Tibial nerve (tissue), 4 donors: ENCODE measurements at regions not wholly inside any gene's neighbourhood (a gene's known extent, or its start where the extent isn't known, plus 50 kb on each side); places are given as distances from the start of the nearest gene placed in this dataset.

Experiments
- EP300 ChIP-seq, 2 donors: sonication (generic); formaldehyde crosslinking; IDR thresholded peaks; one replicate each; pipeline ENCODE4 v1.6.1; 2017; ENCODE audit warnings: antibody characterized with exemption in 2 of 2, mild to moderate bottlenecking in 1 of 2
- POLR2A ChIP-seq, 2 donors: fragments of 450-650 bp; IDR thresholded peaks; one replicate each; pipeline ENCODE4 v1.6.1; 2017; ENCODE audit warnings: antibody characterized with exemption in 2 of 2, mild to moderate bottlenecking in 2 of 2, moderate library complexity in 2 of 2
- TF ChIP-seq, protein P1 (sequence below), 5 experiments: fragments of 200-600 bp in 3 of 5; fragments of 450-650 bp in 2 of 5; sonication (generic) in 3 of 5; IDR thresholded peaks; one replicate each; pipeline ENCODE4 v1.5.1; 2016 to 2019; ENCODE audit warnings: antibody characterized with exemption in 5 of 5, mild to moderate bottlenecking in 3 of 5, moderate library complexity in 2 of 5

DNA sequence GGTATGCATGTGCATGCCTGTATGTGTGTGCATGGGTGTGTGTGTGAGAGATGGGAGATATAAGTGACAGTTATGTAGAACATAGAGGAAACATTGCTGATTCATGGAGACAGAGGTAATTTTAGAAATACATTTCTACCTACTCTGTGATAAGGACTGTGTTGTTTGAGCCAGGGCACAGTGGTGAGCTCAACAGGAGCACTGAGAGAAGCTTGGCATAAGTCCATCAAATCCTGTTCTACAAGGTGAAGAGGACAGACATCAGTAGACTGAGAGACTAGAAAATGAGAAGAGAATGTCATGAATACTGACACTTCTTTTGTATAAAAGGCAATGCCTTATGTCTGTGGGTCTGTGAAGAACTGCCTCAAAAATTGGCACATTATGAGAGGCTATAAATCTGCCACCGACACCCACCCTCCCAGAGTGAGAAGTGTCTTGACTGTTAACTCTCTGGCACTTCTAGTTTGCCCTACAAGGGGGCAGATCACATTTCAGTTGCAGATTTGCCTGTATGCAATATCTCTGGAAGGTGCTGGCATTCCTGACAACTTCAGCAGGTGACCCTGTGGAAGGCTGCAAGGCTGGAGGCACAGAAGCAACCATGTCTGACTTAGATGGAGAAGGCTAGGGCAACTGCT is 962.3 kb upstream of the NRXN1 start:
- TF ChIP-seq, protein P1, sequence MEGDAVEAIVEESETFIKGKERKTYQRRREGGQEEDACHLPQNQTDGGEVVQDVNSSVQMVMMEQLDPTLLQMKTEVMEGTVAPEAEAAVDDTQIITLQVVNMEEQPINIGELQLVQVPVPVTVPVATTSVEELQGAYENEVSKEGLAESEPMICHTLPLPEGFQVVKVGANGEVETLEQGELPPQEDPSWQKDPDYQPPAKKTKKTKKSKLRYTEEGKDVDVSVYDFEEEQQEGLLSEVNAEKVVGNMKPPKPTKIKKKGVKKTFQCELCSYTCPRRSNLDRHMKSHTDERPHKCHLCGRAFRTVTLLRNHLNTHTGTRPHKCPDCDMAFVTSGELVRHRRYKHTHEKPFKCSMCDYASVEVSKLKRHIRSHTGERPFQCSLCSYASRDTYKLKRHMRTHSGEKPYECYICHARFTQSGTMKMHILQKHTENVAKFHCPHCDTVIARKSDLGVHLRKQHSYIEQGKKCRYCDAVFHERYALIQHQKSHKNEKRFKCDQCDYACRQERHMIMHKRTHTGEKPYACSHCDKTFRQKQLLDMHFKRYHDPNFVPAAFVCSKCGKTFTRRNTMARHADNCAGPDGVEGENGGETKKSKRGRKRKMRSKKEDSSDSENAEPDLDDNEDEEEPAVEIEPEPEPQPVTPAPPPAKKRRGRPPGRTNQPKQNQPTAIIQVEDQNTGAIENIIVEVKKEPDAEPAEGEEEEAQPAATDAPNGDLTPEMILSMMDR (IDR thresholded peaks at IDR 0.05) = no peak
- TF ChIP-seq EP300 (IDR thresholded peaks at IDR 0.05) = no peak
- no peak for TF ChIP-seq POLR2A (IDR thresholded peaks at IDR 0.05)
